Mesenchymal stem cell (in vitro differentiated cells and primary cell): ENCODE measurements at regions not wholly inside any gene's neighbourhood (a gene's known extent, or its start where the extent isn't known, plus 50 kb on each side); places are given as distances from the start of the nearest gene placed in this dataset.
"Not testable (repeated sequence)": the region's sequence is repeated elsewhere in the genome, so short reads cannot be mapped to it uniquely, and the experiment has no call there.

Experiments used
- DNase-seq: peaks from one replicate; pipeline ENCODE4 v3.0.0-alpha.2; 2013
- H2AFZ ChIP-seq: one replicate; pipeline ENCODE4 v1.6.1; 2013; ENCODE audit warnings: low read depth, mild to moderate bottlenecking, control low read depth, inconsistent platforms, low read length, moderate library complexity
- H2AK5ac ChIP-seq: 2 replicates; pipeline ENCODE4 v1.6.1; 2013; ENCODE audit warnings: low read length, moderate library complexity, mild to moderate bottlenecking, inconsistent platforms; ENCODE audit not compliant: severe bottlenecking
- H2BK120ac ChIP-seq: one replicate; pipeline ENCODE4 v1.6.1; 2013; ENCODE audit warnings: low read depth, mild to moderate bottlenecking, inconsistent platforms, low read length, moderate library complexity
- H2BK12ac ChIP-seq, 2 experiments: one replicate each; pipeline ENCODE4 v1.6.1; 2013; ENCODE audit warnings: inconsistent platforms in 2 of 2, low read length in 2 of 2, mild to moderate bottlenecking in 2 of 2, moderate library complexity in 2 of 2, control low read depth in 1 of 2
- H2BK15ac ChIP-seq: one replicate; pipeline ENCODE4 v1.6.1; 2013; ENCODE audit warnings: mild to moderate bottlenecking, low read depth, inconsistent platforms; ENCODE audit not compliant: poor library complexity, severe bottlenecking
- H2BK5ac ChIP-seq: 2 replicates; pipeline ENCODE4 v1.6.1; 2013; ENCODE audit warnings: low read depth, mild to moderate bottlenecking, low read length, control low read depth, inconsistent platforms; ENCODE audit not compliant: poor library complexity, severe bottlenecking
- H3K14ac ChIP-seq, 2 experiments: one replicate each; pipeline ENCODE4 v1.6.1; 2013; ENCODE audit warnings: inconsistent platforms in 2 of 2, low read length in 2 of 2, control low read depth in 1 of 2, mild to moderate bottlenecking in 1 of 2, moderate library complexity in 1 of 2
- H3K18ac ChIP-seq, 2 experiments: one replicate each; pipeline ENCODE4 v1.6.1; 2013; ENCODE audit warnings: inconsistent platforms in 2 of 2, low read length in 2 of 2, control low read depth in 1 of 2, low read depth in 1 of 2, mild to moderate bottlenecking in 1 of 2
- H3K23ac ChIP-seq, 2 experiments: one replicate each; pipeline ENCODE4 v1.6.1; 2013; ENCODE audit warnings: inconsistent platforms in 2 of 2, low read length in 2 of 2, mild to moderate bottlenecking in 2 of 2, moderate library complexity in 2 of 2, control low read depth in 1 of 2
- H3K27ac ChIP-seq: 2 replicates; pipeline ENCODE4 v1.5.1; 2013; ENCODE audit warnings: mild to moderate bottlenecking, moderate library complexity, low read length, control low read depth, inconsistent platforms; ENCODE audit not compliant: poor library complexity, severe bottlenecking
- H3K27me3 ChIP-seq, 2 experiments: 2 replicates each; pipeline versions ENCODE4 v1.6.1 to v1.7.0; 2013; ENCODE audit warnings: low read length in 2 of 2, mild to moderate bottlenecking in 2 of 2, moderate library complexity in 2 of 2, control low read depth in 1 of 2, inconsistent platforms in 1 of 2; ENCODE audit not compliant: control insufficient read depth in 1 of 2, insufficient read depth in 1 of 2
- H3K36me3 ChIP-seq, 2 experiments: 2 replicates each; pipeline versions ENCODE4 v1.6.1 to v1.7.0; 2013; ENCODE audit warnings: low read length in 2 of 2, control low read depth in 1 of 2, inconsistent platforms in 1 of 2, low read depth in 1 of 2, mild to moderate bottlenecking in 1 of 2; ENCODE audit not compliant: insufficient read depth in 2 of 2, control insufficient read depth in 1 of 2
- H3K4ac ChIP-seq, 2 experiments: one replicate each; pipeline ENCODE4 v1.6.1; 2013; ENCODE audit warnings: inconsistent platforms in 2 of 2, low read length in 2 of 2, mild to moderate bottlenecking in 2 of 2, moderate library complexity in 2 of 2, control low read depth in 1 of 2, low read depth in 1 of 2
- H3K4me1 ChIP-seq: 2 replicates; pipeline ENCODE4 v1.6.1; 2013; ENCODE audit warnings: low read depth, low read length, control low read depth; ENCODE audit not compliant: control insufficient read depth, insufficient read depth
- H3K4me2 ChIP-seq: 2 replicates; pipeline ENCODE4 v1.6.1; 2013; ENCODE audit warnings: low read length, mild to moderate bottlenecking, inconsistent platforms; ENCODE audit not compliant: poor library complexity, severe bottlenecking
- H3K4me3 ChIP-seq, 2 experiments: 2 replicates each; pipeline versions ENCODE4 v1.5.1 to v1.7.0; 2013; ENCODE audit warnings: low read length in 2 of 2, mild to moderate bottlenecking in 2 of 2, control low read depth in 1 of 2, low read depth in 1 of 2; ENCODE audit not compliant: insufficient read depth in 1 of 2
- H3K79me1 ChIP-seq: replicated peaks from 2 replicates; pipeline ENCODE4 v1.6.1; 2013; ENCODE audit warnings: mild to moderate bottlenecking, control low read depth, low read length, inconsistent platforms; ENCODE audit not compliant: poor library complexity, severe bottlenecking
- H3K9ac ChIP-seq: 2 replicates; pipeline ENCODE4 v1.7.0; 2013; ENCODE audit warnings: mild to moderate bottlenecking, low read length, moderate library complexity
- H3K9me3 ChIP-seq: 2 replicates; pipeline ENCODE4 v1.7.0; 2013; ENCODE audit warnings: mild to moderate bottlenecking, low read length; ENCODE audit not compliant: control insufficient read depth
- H4K8ac ChIP-seq: one replicate; pipeline ENCODE4 v1.6.1; 2013; ENCODE audit warnings: inconsistent platforms, mild to moderate bottlenecking, low read length, moderate library complexity
- H4K91ac ChIP-seq: one replicate; pipeline ENCODE4 v1.6.1; 2013; ENCODE audit warnings: mild to moderate bottlenecking, low read length, inconsistent platforms
- WGBS: methylation state at CpG from one replicate; pipeline ENCODE4 v1.1.7; 2013; ENCODE audit warnings: mixed read lengths; 5-methylcytosine and 5-hydroxymethylcytosine counted together

- peak overlapping the region in 1 of 2 experiments; percentile 41 for H3K4me3 ChIP-seq
- H3K18ac ChIP-seq, H3K9me3 ChIP-seq, H2BK5ac ChIP-seq, H3K4me2 ChIP-seq, H3K36me3 ChIP-seq, H2AFZ ChIP-seq, H3K27me3 ChIP-seq, DNase-seq, H4K8ac ChIP-seq, H3K27ac ChIP-seq, H3K4me1 ChIP-seq, H2BK12ac ChIP-seq, H2BK120ac ChIP-seq, H3K14ac ChIP-seq, H3K9ac ChIP-seq, H2AK5ac ChIP-seq, H3K79me1 ChIP-seq, H3K4ac ChIP-seq, H4K91ac ChIP-seq, H3K23ac ChIP-seq, H2BK15ac ChIP-seq: not testable (repeated sequence)
- WGBS: 56% methylated on average over 9 of the region's 9 CpGs
These were observed 54.2 kb upstream of the RHOU start for GRCh38 chr1:228681076-228681565.

- H3K27me3 ChIP-seq: peaks cover 0 to 4% of the 10 kb centered on the region in 2 experiments
- H3K27ac ChIP-seq: no peak overlapping the region
- H3K18ac ChIP-seq: no peak overlapping the region
- no peak overlapping the region for H2BK12ac ChIP-seq
- H3K9me3 ChIP-seq: no peaks in the 10 kb centered on the region
- no peak overlapping the region for H3K4me2 ChIP-seq
- no peaks in the 10 kb centered on the region for H3K4me1 ChIP-seq
- H2AFZ ChIP-seq: no peak overlapping the region
- no peak overlapping the region for H3K14ac ChIP-seq
- WGBS: 92% methylated on average over 3 of the region's 3 CpGs
- H3K36me3 ChIP-seq: no peaks in the 10 kb centered on the region
- no peak for DNase-seq
- H4K91ac ChIP-seq: no peak overlapping the region
- no peak overlapping the region for H3K4ac ChIP-seq
- H2BK5ac ChIP-seq: no peak overlapping the region
- no peak overlapping the region for H2BK120ac ChIP-seq
- H2AK5ac ChIP-seq: no peak overlapping the region
- no peak overlapping the region for H2BK15ac ChIP-seq
- H4K8ac ChIP-seq: no peak overlapping the region
- H3K4me3 ChIP-seq: no peak overlapping the region
- no peak overlapping the region for H3K23ac ChIP-seq
- no peaks in the 10 kb centered on the region for H3K79me1 ChIP-seq
- H3K9ac ChIP-seq: no peak overlapping the region
These were observed 51.9 kb upstream of the RHOU start for GRCh38 chr1:228683428-228683827.

GRCh38 chr1:228684607-228685006, 50.7 kb upstream of the RHOU start:
- no peak overlapping the region for H2BK15ac ChIP-seq
- 84% methylated on average over 7 of the region's 7 CpGs for WGBS
- H2BK120ac ChIP-seq: no peak overlapping the region
- H3K4me3 ChIP-seq: no peak overlapping the region
- no peak overlapping the region for H2BK12ac ChIP-seq
- no peak overlapping the region for H4K91ac ChIP-seq
- H2AK5ac ChIP-seq: no peak overlapping the region
- no peaks in the 10 kb centered on the region for H3K4me1 ChIP-seq
- no peak overlapping the region for H4K8ac ChIP-seq
- H3K9me3 ChIP-seq: no peaks in the 10 kb centered on the region
- H2BK5ac ChIP-seq: no peak overlapping the region
- H3K9ac ChIP-seq: peak overlapping the region; percentile 30
- H3K14ac ChIP-seq: no peak overlapping the region
- no peak overlapping the region for H2AFZ ChIP-seq
- no peaks in the 10 kb centered on the region for H3K36me3 ChIP-seq
- no peak overlapping the region for H3K23ac ChIP-seq
- no peak overlapping the region for H3K27ac ChIP-seq
- H3K79me1 ChIP-seq: no peaks in the 10 kb centered on the region
- no peak overlapping the region for H3K18ac ChIP-seq
- no peak overlapping the region for H3K4ac ChIP-seq
- H3K27me3 ChIP-seq: peaks cover 0 to 7% of the 10 kb centered on the region in 2 experiments
- no peak for DNase-seq
- H3K4me2 ChIP-seq: no peak overlapping the region

- Histone ChIP-seq H4K8ac (no peak overlapping the region), H2AFZ (no peak overlapping the region), H2BK12ac (no peak overlapping the region), H3K18ac (no peak overlapping the region), H3K14ac (no peak overlapping the region), H2BK15ac (no peak overlapping the region), H3K27ac (no peak overlapping the region), H3K36me3 (no peaks in the 10 kb centered on the region), H3K9me3 (no peaks in the 10 kb centered on the region), H2AK5ac (no peak overlapping the region), H2BK120ac (no peak overlapping the region), H3K4me2 (no peak overlapping the region), H4K91ac (no peak overlapping the region), H3K4me1 (no peaks in the 10 kb centered on the region), H2BK5ac (no peak overlapping the region), H3K9ac (peak overlapping the region; percentile 30), H3K27me3 (peaks cover 0 to 7% of the 10 kb centered on the region in 2 experiments), H3K23ac (no peak overlapping the region), H3K4ac (no peak overlapping the region), H3K79me1 (no peaks in the 10 kb centered on the region), H3K4me3 (no peak overlapping the region)
- 88% methylated on average over 1 of the region's 1 CpG for WGBS
- no peak for DNase-seq
These were observed 50.1 kb upstream of the RHOU start for GRCh38 chr1:228685081-228685660.
